Fibroblast of the aortic adventitia (primary cell): ENCODE measurements at regions not wholly inside any gene's neighbourhood (a gene's known extent, or its start where the extent isn't known, plus 50 kb on each side); places are given as distances from the start of the nearest gene placed in this dataset.
"Not testable (repeated sequence)": the region's sequence is repeated elsewhere in the genome, so short reads cannot be mapped to it uniquely, and the experiment has no call there.

Source experiments
- DNase-seq: peaks from one replicate; pipeline ENCODE4 v3.0.0-alpha.2; 2010; ENCODE audit warnings: low read depth
- H3K4me3 ChIP-seq: 2 replicates; pipeline ENCODE4 v1.5.1; 2011; ENCODE audit warnings: low read depth, mild to moderate bottlenecking, control low read depth, low read length, moderate library complexity
- TF ChIP-seq, protein P1 (sequence below): IDR thresholded peaks from 2 replicates; pipeline ENCODE4 v1.5.1; 2011; ENCODE audit warnings: mild to moderate bottlenecking, low read length, control low read depth, inconsistent platforms; ENCODE audit not compliant: insufficient read depth

DNA sequence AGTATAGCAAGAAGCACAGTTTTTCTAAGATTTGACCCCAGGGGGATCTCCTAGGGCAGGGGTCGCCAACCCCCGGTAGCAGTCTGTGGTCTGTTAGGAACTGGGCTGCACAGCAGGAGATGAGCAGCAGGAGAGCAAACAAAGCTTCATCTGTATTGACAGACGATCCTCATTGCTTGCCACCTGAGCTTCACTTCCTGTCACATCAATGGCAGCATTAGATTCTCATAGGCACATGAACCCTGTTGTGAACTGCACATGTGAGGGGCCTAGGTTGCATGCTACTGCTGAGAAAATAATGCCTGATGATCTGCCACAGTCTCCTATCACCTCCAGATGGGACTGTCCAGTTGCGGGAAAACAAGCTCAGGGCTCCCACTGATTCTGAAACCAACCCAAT is 136.2 kb downstream of the RGPD3 start:
- H3K4me3 ChIP-seq: no peak overlapping the region
- DNase-seq: no peak
- TF ChIP-seq, protein P1, sequence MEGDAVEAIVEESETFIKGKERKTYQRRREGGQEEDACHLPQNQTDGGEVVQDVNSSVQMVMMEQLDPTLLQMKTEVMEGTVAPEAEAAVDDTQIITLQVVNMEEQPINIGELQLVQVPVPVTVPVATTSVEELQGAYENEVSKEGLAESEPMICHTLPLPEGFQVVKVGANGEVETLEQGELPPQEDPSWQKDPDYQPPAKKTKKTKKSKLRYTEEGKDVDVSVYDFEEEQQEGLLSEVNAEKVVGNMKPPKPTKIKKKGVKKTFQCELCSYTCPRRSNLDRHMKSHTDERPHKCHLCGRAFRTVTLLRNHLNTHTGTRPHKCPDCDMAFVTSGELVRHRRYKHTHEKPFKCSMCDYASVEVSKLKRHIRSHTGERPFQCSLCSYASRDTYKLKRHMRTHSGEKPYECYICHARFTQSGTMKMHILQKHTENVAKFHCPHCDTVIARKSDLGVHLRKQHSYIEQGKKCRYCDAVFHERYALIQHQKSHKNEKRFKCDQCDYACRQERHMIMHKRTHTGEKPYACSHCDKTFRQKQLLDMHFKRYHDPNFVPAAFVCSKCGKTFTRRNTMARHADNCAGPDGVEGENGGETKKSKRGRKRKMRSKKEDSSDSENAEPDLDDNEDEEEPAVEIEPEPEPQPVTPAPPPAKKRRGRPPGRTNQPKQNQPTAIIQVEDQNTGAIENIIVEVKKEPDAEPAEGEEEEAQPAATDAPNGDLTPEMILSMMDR: no peak

DNA sequence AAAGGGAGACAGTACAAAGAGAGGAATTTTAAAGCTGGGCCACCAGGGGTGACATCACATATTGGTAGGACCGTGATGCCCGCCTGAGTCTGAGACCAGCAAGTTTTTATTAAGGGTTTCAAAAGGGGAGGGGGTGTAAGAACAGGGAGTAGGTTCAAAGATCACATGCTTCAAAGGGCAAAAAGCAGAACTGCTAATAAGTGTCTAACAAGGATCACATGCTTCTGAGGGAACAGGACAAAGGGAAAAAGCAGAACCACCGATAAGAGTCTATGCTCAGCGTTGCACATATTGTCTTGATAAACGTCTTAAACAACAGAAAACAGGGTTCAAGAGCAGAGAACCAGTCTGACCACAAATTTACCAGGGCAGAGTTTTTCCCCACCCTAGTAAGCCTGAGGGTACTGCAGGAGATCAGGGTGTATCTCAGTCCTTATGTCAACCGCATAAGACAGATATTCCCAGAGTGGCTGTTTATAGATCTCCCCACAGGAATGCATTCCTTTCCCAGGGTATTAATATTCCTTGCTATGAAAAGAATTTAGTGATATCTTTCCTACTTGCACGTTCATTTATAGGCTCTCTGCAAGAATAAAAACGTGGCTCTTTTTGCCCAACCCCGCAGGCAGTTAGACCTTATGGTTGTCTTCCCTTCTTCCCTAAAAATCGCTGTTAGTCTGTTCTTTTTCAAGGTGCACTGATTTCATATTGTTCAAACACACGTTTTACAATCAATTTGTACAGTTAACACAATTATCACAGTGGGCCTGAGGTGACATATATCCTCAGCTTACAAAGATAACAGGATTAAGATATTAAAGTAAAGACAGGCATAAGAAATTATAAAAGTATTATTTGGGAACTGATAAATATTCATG is 136.5 kb upstream of the UXS1 start:
- not testable (repeated sequence) for H3K4me3 ChIP-seq, DNase-seq

DNA sequence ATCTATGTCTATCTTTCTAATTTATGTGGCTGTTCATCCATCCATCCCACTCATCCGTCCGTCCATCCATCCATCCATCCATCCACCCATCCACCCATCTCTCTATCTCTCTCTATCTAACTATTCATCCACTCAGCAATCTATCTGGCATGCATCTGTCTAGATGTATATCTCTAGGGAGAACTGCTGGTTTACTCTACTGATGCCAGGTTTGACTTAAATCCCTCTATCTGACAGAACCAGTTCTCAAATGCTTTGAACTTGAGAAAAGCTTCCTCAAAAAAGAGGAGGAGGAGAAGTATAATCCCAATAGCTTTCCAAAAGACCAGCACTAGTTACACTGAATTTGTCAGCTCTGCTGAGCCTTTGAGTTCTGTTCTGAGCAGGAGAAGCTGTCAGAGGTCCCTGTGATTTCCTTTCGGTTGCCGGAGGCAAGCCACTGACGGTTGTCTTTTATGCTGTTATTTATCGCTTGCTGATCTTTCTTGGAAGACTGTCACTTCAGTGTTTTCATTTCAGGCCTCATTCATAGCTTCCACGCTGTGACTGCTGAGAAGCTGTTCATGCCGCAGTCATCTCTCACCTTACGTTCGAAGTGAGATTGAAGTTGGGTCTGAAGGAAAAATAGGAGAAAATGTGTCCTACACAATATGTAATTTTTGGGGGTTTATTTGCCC is 129.4 kb upstream of the UXS1 start:
- no peak for DNase-seq
- TF ChIP-seq, protein P1: no peak
- H3K4me3 ChIP-seq: no peak overlapping the region

DNA sequence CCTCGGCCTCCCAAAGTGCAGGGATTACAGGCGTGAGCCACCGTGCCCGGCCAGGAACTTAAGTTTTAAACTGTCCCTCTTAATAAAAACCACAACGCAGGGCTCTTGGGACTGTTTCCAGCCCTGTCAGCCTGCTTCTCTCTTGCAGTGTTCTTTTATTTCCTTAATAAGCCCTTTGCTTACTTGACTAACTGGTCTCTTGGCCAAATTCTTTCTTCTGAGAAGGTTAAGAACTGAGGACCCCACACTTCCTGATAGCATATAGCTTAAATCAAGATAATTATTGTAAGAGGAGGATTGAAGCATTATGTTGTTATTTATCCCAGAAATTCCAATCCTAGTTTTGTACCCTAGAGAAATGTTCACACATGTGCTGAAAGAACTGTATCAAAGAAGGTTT is 128.2 kb upstream of the UXS1 start:
- TF ChIP-seq, protein P1: no peak
- DNase-seq: no peak

DNA sequence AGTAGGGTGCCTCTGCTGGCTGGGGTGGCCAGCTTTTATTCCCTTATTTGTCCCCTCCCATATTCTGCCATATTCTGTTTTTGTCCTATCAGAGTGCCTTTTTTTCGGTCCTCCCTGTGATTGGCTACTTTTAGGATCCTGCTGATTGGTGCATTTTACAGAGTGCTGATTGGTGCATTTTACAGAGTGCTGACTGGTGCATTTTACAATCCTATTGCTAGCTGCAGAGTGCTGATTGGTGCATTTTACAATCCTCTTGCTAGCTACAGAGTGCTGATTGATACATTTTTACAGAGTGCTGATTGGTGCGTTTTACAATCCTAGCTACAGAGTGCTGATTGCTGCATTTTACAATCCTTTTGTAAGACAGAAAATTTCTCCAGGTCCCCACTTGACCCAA is 126.3 kb upstream of the UXS1 start:
- not testable (repeated sequence) for H3K4me3 ChIP-seq, DNase-seq

More for the DNA sequence above, 128.2 kb upstream of the UXS1 start:
- no peak overlapping the region for H3K4me3 ChIP-seq

DNA sequence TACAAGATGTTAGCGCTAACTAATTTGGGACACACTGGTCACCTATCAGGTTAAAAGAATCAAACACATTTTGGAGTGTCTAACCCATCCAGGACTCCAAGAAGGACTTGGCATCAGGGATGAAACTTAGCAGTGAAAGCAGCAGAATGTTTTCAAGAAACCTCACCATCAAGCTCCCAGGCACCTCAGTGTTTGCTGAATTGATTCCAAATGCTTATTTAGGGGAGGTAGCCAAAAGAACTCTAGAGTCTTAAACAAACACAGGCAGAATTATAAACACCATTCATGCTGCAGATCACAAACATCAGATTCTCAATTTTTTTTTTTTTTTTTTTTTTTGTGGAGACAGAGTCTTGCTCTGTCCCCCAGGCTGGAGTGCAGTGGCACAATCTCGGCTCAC is 122.8 kb upstream of the UXS1 start:
- DNase-seq: no peak

DNA sequence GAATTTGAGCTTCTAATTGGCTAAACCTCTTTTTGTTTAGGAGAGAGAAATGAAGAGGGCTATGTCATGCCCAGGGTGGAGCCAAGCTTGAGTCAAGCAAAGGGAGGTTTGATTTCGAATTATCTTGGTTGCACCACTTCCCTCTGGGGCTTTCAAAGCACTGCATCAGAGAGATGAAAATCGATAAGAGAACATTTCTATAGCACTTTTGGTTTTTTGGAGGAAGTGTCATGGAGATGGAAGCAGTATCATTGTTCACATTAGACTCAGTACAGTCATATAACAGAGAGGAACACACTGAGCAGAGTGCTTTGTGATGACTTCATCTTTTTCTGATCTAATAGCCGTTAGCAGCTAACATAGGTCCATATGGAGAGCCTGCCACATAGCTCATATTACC is 120.3 kb upstream of the UXS1 start:
- TF ChIP-seq, protein P1: no peak
- no peak overlapping the region for H3K4me3 ChIP-seq
- no peak for DNase-seq

More for the DNA sequence above, 122.8 kb upstream of the UXS1 start:
- TF ChIP-seq, protein P1: no peak
- no peak overlapping the region for H3K4me3 ChIP-seq
